PC-3 (cell line): ENCODE measurements at regions not wholly inside any gene's neighbourhood (a gene's known extent, or its start where the extent isn't known, plus 50 kb on each side); places are given as distances from the start of the nearest gene placed in this dataset.

Source experiments
- EZH2 ChIP-seq: fragments of 300-600 bp; sonication (generic); IDR thresholded peaks from one replicate; pipeline ENCODE4 v1.6.1; 2017; ENCODE audit warnings: antibody characterized with exemption, mild to moderate bottlenecking, low read length; ENCODE audit not compliant: unreplicated experiment
- EZH2phosphoT487 ChIP-seq: fragments of 300-600 bp; sonication (generic); IDR thresholded peaks from 2 replicates; pipeline ENCODE4 v1.6.1; 2018; ENCODE audit warnings: mild to moderate bottlenecking, antibody characterized with exemption, low read length, borderline replicate concordance
- TF ChIP-seq, protein P1 (sequence below): fragments of 300-600 bp; sonication (generic); conservative IDR thresholded peaks from 2 replicates; pipeline ENCODE4 v1.5.1; 2017; ENCODE audit warnings: antibody characterized with exemption, low read depth, mild to moderate bottlenecking, low read length

GRCh38 chr11:23359297-23359696 lies 499.0 kb upstream of the CCDC179 start:
- TF ChIP-seq EZH2 = no peak
- TF ChIP-seq, protein P1, sequence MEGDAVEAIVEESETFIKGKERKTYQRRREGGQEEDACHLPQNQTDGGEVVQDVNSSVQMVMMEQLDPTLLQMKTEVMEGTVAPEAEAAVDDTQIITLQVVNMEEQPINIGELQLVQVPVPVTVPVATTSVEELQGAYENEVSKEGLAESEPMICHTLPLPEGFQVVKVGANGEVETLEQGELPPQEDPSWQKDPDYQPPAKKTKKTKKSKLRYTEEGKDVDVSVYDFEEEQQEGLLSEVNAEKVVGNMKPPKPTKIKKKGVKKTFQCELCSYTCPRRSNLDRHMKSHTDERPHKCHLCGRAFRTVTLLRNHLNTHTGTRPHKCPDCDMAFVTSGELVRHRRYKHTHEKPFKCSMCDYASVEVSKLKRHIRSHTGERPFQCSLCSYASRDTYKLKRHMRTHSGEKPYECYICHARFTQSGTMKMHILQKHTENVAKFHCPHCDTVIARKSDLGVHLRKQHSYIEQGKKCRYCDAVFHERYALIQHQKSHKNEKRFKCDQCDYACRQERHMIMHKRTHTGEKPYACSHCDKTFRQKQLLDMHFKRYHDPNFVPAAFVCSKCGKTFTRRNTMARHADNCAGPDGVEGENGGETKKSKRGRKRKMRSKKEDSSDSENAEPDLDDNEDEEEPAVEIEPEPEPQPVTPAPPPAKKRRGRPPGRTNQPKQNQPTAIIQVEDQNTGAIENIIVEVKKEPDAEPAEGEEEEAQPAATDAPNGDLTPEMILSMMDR = no peak
- TF ChIP-seq EZH2phosphoT487 = no peak
